ENCODE measurements at regions not wholly inside any gene's neighbourhood (a gene's known extent, or its start where the extent isn't known, plus 50 kb on each side); places are given as distances from the start of the nearest gene placed in this dataset.
"Not testable (repeated sequence)": the region's sequence is repeated elsewhere in the genome, so short reads cannot be mapped to it uniquely, and the experiment has no call there.

DNA sequence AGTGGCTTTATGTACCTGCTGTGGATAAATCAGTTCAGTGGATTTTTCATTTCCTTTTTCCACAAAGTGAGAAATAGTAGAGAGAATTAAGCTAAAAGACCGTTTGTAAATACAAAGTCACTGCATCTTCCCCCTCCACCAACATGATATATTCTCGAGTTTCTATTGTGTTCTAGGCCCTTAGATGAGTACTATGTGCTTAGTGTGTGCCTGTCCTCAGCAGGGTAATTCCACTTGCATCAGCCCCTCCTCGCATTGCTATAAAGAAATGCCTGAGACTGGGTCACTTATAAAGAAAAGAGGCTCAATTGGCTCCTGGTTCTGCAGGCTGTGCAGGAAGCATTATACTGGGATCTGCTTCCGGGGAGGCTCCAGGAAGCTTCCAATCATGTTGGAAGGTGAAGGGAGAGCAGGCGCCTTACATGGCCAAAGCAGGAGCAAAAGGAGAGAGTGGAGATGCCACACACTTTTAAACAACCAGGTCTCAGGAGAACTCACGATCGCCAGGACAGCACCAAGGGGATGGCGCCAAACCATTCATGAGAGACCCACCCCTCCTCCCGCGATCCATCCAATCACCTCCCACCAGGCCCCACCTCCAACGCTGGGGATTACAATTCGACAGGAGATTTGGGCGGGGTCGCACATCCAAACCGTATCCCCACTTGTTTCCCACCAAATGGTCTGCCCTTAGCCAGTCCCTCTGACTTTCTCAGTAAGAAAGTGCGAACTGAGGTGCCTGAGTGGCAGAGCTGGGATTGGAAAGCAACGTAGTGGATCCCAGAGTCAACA is 102.3 kb upstream of the ABCC4 start:
- POLR2A ChIA-PET = interaction anchor here (1.0 to 1.4 kb wide), 3 partner anchors 23 to 214 kb away, joined by 3 to 5 read pairs (median 4); no protein-coding TSS in a partner anchor
- Mint-ChIP-seq H3K9me3 (no peaks in the 10 kb centered on the region), H3K4me1 (peaks cover 7 to 12% (median 8%) of the 10 kb centered on the region in 4 donors), H3K4me3 (peak overlapping the region; percentile 74 to 99 (median 94)), H3K27me3 (peaks cover 0 to 11% (median 7%) of the 10 kb centered on the region in 5 donors), H3K36me3 (no peaks in the 10 kb centered on the region), H3K27ac (peak overlapping the region in 4 of 10 donors; percentile 7 to 85 (median 49))
- DNase-seq = no peak
- ATAC-seq = peak; percentile 29 to 39

DNA sequence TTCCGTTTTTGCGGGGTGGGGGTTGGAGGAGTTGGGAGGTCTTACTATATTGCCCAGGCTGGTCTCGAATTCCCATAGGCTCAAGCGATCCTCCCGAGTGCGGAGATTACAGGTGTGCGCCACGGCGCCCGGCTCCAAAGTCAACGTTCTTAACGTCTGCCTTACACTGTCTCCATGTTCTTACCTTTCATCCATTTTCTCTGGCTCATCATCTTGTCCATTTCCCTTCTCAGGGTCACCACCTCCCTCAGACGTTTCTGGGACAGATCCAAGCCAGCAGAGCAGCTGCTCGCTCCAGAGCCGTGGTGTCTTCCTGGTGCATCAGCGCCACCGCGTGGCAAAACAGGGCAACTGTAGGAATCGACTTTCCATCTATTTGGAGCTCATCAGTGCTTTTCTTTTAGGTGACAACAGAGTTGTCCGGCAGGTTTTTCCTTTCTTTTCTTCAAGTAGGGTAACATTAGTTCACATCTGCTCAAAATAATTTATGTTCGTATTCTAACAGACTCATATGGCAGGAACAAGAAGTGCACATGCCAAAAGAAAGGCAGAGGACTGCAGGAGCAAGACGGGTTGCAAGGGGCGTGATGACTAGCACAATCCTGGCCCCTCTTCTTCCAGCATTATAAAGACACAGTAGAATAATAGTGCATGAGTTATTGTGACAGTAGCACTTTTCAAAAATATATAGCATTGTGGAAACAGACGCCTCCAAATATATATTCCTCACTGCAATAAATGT is 103.1 kb upstream of the ABCC4 start:
- peaks cover 0 to 11% (median 7%) of the 10 kb centered on the region in 5 donors for H3K27me3 Mint-ChIP-seq
- ATAC-seq (peak; percentile 86 to 97), DNase-seq (peak; percentile 53 to 85 (median 70))
- POLR2A ChIA-PET = interaction anchor here (1.0 to 1.4 kb wide), 2 partner anchors 24 to 215 kb away, joined by 3 to 5 read pairs; no protein-coding TSS in a partner anchor
- H3K27ac Mint-ChIP-seq = peak overlapping the region in 8 of 10 donors; percentile 20 to 85 (median 62)
- no peaks in the 10 kb centered on the region for H3K36me3 Mint-ChIP-seq
- H3K4me3 Mint-ChIP-seq = peak overlapping the region; percentile 74 to 99 (median 94)
- H3K9me3 Mint-ChIP-seq = no peaks in the 10 kb centered on the region
- H3K4me1 Mint-ChIP-seq = peaks cover 7 to 12% (median 8%) of the 10 kb centered on the region in 4 donors

DNA sequence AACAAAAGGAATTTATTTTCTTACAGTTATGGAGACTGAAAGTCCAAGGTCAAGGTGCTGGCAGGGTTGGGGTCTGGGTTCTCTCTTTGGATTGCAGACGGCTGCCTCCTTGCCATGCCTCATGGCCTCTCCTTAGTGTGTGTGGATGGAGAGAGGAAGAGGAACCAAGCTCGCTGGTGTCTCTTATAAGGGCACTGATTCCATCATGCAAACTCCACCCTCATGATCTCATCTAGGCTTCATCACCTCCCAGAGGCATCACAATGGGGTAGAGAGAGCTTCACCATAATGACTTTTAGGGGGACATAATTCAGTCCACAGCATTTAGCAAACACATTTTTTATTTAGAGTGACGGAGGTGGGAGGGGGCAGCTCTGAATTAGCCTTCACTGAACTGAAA is 104.9 kb upstream of the ABCC4 start:
- H3K4me1 Mint-ChIP-seq = peaks cover 7 to 12% (median 8%) of the 10 kb centered on the region in 4 donors
- H3K9me3 Mint-ChIP-seq = no peaks in the 10 kb centered on the region
- H3K27ac Mint-ChIP-seq = no peak overlapping the region
- POLR2A ChIA-PET = interaction anchor here (0.6 kb wide), 1 partner anchor 60 kb away, joined by 3 read pairs; no protein-coding TSS in a partner anchor
- H3K4me3 Mint-ChIP-seq = no peak overlapping the region
- DNase-seq (no peak), ATAC-seq (no peak)
- no peaks in the 10 kb centered on the region for H3K36me3 Mint-ChIP-seq
- peaks cover 0 to 11% (median 7%) of the 10 kb centered on the region in 5 donors for H3K27me3 Mint-ChIP-seq

- POLR2A ChIA-PET = no interaction called here
- Mint-ChIP-seq H3K27me3 (peaks cover 0 to 4% (median 2%) of the 10 kb centered on the region in 5 donors), H3K36me3 (peaks cover 0 to 4% (median 0%) of the 10 kb centered on the region in 3 donors), H3K9me3 (no peaks in the 10 kb centered on the region), H3K4me1 (no peaks in the 10 kb centered on the region), H3K27ac (no peak overlapping the region), H3K4me3 (no peak overlapping the region)
- DNase-seq (no peak), ATAC-seq (no peak)
Observed at GRCh38 chr13:95411428-95412040, 110.3 kb upstream of the ABCC4 start.

- peaks cover 0 to 2% (median 0%) of the 10 kb centered on the region in 9 donors for H3K9me3 Mint-ChIP-seq
- H3K4me3 Mint-ChIP-seq = no peak overlapping the region
- POLR2A ChIA-PET = no interaction called here
- DNase-seq (no peak), ATAC-seq (no peak)
- peaks cover 2 to 6% (median 5%) of the 10 kb centered on the region in 4 donors for H3K4me1 Mint-ChIP-seq
- peaks cover 0 to 12% (median 0%) of the 10 kb centered on the region in 5 donors for H3K27me3 Mint-ChIP-seq
- peaks cover 0 to 4% (median 2%) of the 10 kb centered on the region in 3 donors for H3K36me3 Mint-ChIP-seq
- peak overlapping the region in 1 of 10 donors; percentile 9 for H3K27ac Mint-ChIP-seq
Observed at GRCh38 chr13:95418946-95419345, 117.7 kb upstream of the ABCC4 start.

DNA sequence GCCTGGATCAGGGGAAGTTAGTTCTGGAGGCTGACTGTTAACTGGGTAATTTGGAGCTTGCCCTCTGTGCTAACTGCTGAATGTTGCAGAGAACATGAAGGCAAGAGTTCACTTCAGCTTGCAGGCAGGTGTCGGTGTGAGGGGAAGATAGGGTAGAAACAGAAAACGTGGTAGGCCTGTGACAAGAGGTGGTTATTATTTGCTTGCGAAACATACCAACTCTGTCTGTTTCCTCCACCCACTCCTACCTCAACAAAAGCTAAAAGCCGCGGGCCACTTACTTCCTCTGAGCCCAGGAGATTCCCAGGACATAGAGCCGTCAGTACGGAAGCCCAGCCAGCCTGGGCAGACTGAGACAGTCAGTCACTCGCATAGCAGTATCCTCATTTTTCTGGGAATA is 119.2 kb upstream of the ABCC4 start:
- no peak for ATAC-seq
- POLR2A ChIA-PET = interaction anchor here (0.6 kb wide), 1 partner anchor 12 kb away, joined by 4 read pairs; no protein-coding TSS in a partner anchor

DNA sequence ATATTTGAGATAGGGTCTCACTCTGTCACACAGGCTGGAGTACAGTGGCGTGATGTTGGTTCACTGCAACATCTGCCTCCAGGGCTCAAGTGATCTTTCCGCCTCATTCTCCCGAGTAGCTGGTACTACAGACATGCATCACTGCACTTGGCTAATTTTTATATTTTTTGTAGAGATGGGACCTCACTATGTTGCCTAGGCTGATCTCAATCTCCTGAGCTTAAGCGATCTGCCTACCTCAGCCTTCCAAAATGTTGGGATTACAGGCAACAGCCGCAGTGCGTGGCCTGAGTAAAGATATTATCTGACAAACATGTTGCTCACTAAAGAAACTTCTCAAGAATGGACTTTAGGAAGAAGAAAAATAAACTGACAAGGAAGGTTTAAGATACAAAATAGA is 125.4 kb upstream of the ABCC4 start:
- POLR2A ChIA-PET = no interaction called here
- Mint-ChIP-seq H3K9me3 (peaks cover 0 to 2% (median 0%) of the 10 kb centered on the region in 9 donors), H3K27ac (no peak overlapping the region), H3K36me3 (peaks cover 0 to 2% (median 0%) of the 10 kb centered on the region in 3 donors), H3K27me3 (peaks cover 0 to 3% (median 2%) of the 10 kb centered on the region in 5 donors), H3K4me3 (no peak overlapping the region), H3K4me1 (peaks cover 0 to 1% (median 0%) of the 10 kb centered on the region in 4 donors)
- DNase-seq (no peak), ATAC-seq (no peak)

More for the DNA sequence above, 119.2 kb upstream of the ABCC4 start:
- Mint-ChIP-seq H3K27ac (peak overlapping the region in 2 of 10 donors; percentile 10 to 74), H3K36me3 (peaks cover 0 to 2% (median 0%) of the 10 kb centered on the region in 3 donors), H3K9me3 (peaks cover 0 to 2% (median 0%) of the 10 kb centered on the region in 9 donors), H3K27me3 (peaks cover 0 to 12% (median 0%) of the 10 kb centered on the region in 5 donors), H3K4me1 (peaks cover 2 to 6% (median 5%) of the 10 kb centered on the region in 4 donors), H3K4me3 (no peak overlapping the region)
- no peak for DNase-seq

GRCh38 chr13:95430525-95430924 is 122.0 kb upstream of the CLDN10 start:
- H3K4me1 Mint-ChIP-seq, DNase-seq, H3K4me3 Mint-ChIP-seq, H3K9me3 Mint-ChIP-seq, ATAC-seq, H3K27me3 Mint-ChIP-seq, H3K27ac Mint-ChIP-seq, POLR2A ChIA-PET, H3K36me3 Mint-ChIP-seq: not testable (repeated sequence)

GRCh38 chr13:95432141-95432540 is 120.4 kb upstream of the CLDN10 start:
- Mint-ChIP-seq H3K9me3 (no peaks in the 10 kb centered on the region), H3K4me1 (no peaks in the 10 kb centered on the region), H3K36me3 (no peaks in the 10 kb centered on the region), H3K27me3 (peaks cover 0 to 3% (median 2%) of the 10 kb centered on the region in 5 donors), H3K4me3 (no peak overlapping the region), H3K27ac (no peak overlapping the region)
- POLR2A ChIA-PET = interaction anchor here (0.7 kb wide), 1 partner anchor 11 kb away, joined by 4 read pairs; no protein-coding TSS in a partner anchor
- ATAC-seq (no peak), DNase-seq (no peak)

- Mint-ChIP-seq H3K9me3 (no peaks in the 10 kb centered on the region), H3K27me3 (peaks cover 0 to 3% (median 0%) of the 10 kb centered on the region in 5 donors), H3K36me3 (no peaks in the 10 kb centered on the region), H3K27ac (no peak overlapping the region), H3K4me3 (no peak overlapping the region), H3K4me1 (no peaks in the 10 kb centered on the region)
- ATAC-seq (no peak), DNase-seq (no peak)
- POLR2A ChIA-PET = no interaction called here
Observed at GRCh38 chr13:95433537-95433936, 119.0 kb upstream of the CLDN10 start.

DNA sequence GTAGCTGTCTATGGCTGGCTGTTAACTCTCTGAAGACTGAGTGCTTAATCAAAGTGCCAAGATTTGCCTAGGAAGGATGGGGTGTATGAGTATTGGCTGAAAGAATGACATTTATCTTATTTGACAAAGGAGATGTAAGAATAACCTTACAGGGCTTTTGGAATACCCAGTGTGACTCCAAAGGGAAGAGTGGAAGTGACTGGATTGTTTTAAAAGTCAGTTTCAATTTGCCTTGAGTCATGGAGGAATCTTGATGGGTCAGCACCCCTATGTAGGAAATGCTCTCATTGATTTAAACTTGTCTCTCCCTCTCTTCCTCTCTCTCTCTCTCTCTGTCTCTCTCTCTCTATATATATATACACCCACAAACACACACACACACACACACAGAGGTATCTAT is 118.4 kb upstream of the CLDN10 start:
- Mint-ChIP-seq H3K9me3 (no peaks in the 10 kb centered on the region), H3K27me3 (peaks cover 0 to 2% (median 0%) of the 10 kb centered on the region in 5 donors), H3K36me3 (no peaks in the 10 kb centered on the region), H3K4me1 (no peaks in the 10 kb centered on the region), H3K4me3 (no peak overlapping the region), H3K27ac (no peak overlapping the region)
- no peak for ATAC-seq
- DNase-seq = no peak
- POLR2A ChIA-PET = no interaction called here

DNA sequence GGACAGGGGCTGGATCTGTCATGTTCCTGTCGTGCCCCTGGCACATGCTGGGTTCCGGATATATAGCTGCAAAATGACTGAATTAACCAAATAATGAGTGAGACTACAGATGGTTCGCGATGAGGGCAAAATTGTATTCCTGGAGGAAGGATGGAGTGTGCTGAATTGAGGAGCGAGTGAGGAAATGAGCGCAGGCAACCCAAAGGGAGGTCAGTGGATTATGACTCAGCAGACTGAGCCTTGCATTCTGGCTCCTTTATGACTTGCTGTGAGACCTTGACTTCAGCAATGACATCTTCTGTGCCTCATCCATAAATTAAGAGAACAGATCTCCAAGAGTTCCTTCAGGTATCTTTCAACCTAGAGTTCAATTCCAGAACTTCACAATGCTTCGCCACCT is 115.0 kb upstream of the CLDN10 start:
- ATAC-seq (no peak), DNase-seq (no peak)
- POLR2A ChIA-PET = no interaction called here
- H3K4me3 Mint-ChIP-seq = no peak overlapping the region
- H3K9me3 Mint-ChIP-seq = no peaks in the 10 kb centered on the region
- H3K27ac Mint-ChIP-seq = no peak overlapping the region
- peaks cover 0 to 3% (median 0%) of the 10 kb centered on the region in 5 donors for H3K27me3 Mint-ChIP-seq
- H3K4me1 Mint-ChIP-seq = no peaks in the 10 kb centered on the region
- no peaks in the 10 kb centered on the region for H3K36me3 Mint-ChIP-seq
